Suprapubic skin (tissue), 4 donors: ENCODE measurements at regions not wholly inside any gene's neighbourhood (a gene's known extent, or its start where the extent isn't known, plus 50 kb on each side); places are given as distances from the start of the nearest gene placed in this dataset.

Experiments
- DNase-seq, 2 donors: peaks; one replicate each; pipeline ENCODE4 v3.0.0-alpha.2; 2019; ENCODE audit warnings: low spot score in 2 of 2
- H3K27ac ChIP-seq: fragments of 200-600 bp; sonication (generic); one replicate; pipeline ENCODE4 v1.5.1; 2019
- H3K27me3 ChIP-seq: fragments of 200-600 bp; sonication (generic); one replicate; pipeline ENCODE4 v1.5.1; 2019
- H3K36me3 ChIP-seq: fragments of 200-600 bp; sonication (generic); one replicate; pipeline ENCODE4 v1.5.1; 2019
- H3K4me1 ChIP-seq: fragments of 200-600 bp; sonication (generic); one replicate; pipeline ENCODE4 v1.5.1; 2019
- H3K4me3 ChIP-seq: fragments of 200-600 bp; sonication (generic); one replicate; pipeline ENCODE4 v1.5.1; 2019; ENCODE audit warnings: mild to moderate bottlenecking
- H3K9me3 ChIP-seq: fragments of 200-600 bp; sonication (generic); one replicate; pipeline ENCODE4 v1.5.1; 2019
- EP300 ChIP-seq: sonication (generic); formaldehyde crosslinking; IDR thresholded peaks from one replicate; pipeline ENCODE4 v1.6.1; 2017; ENCODE audit warnings: antibody characterized with exemption
- POLR2A ChIP-seq, 2 donors: fragments of 450-650 bp; IDR thresholded peaks; one replicate each; pipeline ENCODE4 v1.6.1; 2017; ENCODE audit warnings: antibody characterized with exemption in 2 of 2, mild to moderate bottlenecking in 2 of 2, moderate library complexity in 2 of 2
- POLR2AphosphoS5 ChIP-seq, 3 donors: sonication (generic); formaldehyde crosslinking; IDR thresholded peaks; one replicate each; pipeline ENCODE4 v1.6.1; 2017; ENCODE audit warnings: antibody characterized with exemption in 3 of 3
- WGBS: methylation state at CpG from one replicate; pipeline ENCODE4 v1.1.5; 2018; 5-methylcytosine and 5-hydroxymethylcytosine counted together
- TF ChIP-seq, protein P1 (sequence below), 2 donors: fragments of 200-600 bp in 1 of 2; fragments of 450-650 bp in 1 of 2; sonication (generic) in 1 of 2; IDR thresholded peaks; one replicate each; pipeline ENCODE4 v1.5.1; 2016 to 2019; ENCODE audit warnings: antibody characterized with exemption in 2 of 2, mild to moderate bottlenecking in 1 of 2, moderate library complexity in 1 of 2

DNA sequence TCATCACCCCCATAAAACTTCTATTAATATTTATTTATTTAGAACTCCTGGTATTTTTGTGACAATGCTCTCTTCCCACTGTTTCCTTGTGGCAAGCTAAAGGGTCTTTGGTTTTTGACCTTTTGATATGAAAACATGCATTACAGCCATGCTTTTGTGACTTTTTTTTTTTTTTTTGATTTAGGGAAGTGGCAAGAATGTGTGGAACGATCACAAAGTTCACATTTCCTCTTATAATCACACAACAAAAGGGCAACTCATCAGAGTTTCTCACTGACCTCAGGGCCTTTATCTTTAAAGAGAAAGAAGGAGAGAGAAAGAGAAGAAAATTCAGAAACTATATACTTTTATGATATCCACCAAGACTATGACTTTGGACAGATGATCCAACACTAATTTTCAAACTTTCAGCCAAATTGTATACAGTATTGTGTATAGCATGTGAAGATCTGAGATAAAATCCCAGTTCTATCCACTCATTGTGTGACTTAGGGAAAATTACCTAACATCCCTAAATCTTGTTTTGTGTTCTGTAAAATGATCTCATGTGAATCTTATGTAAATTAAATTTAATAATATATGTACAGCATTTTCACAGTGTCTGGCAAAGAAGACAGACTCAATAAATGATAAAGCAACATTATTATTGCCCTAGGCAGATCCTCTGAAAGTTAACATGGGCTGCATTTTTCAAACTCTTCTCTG is 106.8 kb upstream of the MARCKS start:
- no peaks in the 10 kb centered on the region for H3K27me3 ChIP-seq
- DNase-seq, result no peak
- H3K36me3 ChIP-seq, result no peaks in the 10 kb centered on the region
- no peak overlapping the region for H3K4me3 ChIP-seq
- H3K4me1 ChIP-seq, result no peaks in the 10 kb centered on the region
- no peak overlapping the region for H3K27ac ChIP-seq
- 47% methylated on average over 1 of the region's 1 CpG for WGBS
- TF ChIP-seq POLR2A (IDR thresholded peaks at IDR 0.05) (no peak), POLR2AphosphoS5 (IDR thresholded peaks at IDR 0.05) (no peak), EP300 (no peak)
- TF ChIP-seq, protein P1, sequence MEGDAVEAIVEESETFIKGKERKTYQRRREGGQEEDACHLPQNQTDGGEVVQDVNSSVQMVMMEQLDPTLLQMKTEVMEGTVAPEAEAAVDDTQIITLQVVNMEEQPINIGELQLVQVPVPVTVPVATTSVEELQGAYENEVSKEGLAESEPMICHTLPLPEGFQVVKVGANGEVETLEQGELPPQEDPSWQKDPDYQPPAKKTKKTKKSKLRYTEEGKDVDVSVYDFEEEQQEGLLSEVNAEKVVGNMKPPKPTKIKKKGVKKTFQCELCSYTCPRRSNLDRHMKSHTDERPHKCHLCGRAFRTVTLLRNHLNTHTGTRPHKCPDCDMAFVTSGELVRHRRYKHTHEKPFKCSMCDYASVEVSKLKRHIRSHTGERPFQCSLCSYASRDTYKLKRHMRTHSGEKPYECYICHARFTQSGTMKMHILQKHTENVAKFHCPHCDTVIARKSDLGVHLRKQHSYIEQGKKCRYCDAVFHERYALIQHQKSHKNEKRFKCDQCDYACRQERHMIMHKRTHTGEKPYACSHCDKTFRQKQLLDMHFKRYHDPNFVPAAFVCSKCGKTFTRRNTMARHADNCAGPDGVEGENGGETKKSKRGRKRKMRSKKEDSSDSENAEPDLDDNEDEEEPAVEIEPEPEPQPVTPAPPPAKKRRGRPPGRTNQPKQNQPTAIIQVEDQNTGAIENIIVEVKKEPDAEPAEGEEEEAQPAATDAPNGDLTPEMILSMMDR (IDR thresholded peaks at IDR 0.05), result no peak
- no peaks in the 10 kb centered on the region for H3K9me3 ChIP-seq

DNA sequence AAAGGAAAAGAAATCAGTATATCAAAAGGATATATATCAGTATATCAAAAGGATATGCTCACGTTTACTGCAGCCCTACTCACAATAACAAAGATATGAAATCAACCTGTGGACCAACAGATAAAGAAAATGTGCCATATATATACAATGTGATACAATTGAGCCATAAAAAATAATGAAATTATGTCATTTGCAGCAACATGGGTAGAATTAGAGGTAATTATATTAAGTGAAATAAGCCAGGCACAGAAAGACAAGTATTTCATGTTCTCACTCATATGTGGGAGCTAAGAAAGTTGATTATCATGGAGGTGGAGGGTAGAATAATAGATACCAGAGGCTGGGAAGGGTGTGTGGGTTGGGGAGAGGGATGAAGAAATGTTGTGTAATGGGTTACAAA is 102.9 kb upstream of the MARCKS start:
- no peak for DNase-seq
- Histone ChIP-seq H3K36me3 (no peaks in the 10 kb centered on the region), H3K27ac (no peak overlapping the region), H3K4me3 (no peak overlapping the region), H3K9me3 (no peaks in the 10 kb centered on the region), H3K27me3 (no peaks in the 10 kb centered on the region), H3K4me1 (no peaks in the 10 kb centered on the region)
- no peak for TF ChIP-seq POLR2AphosphoS5 (IDR thresholded peaks at IDR 0.05)
- TF ChIP-seq EP300, result no peak
- TF ChIP-seq POLR2A (IDR thresholded peaks at IDR 0.05), result no peak
- TF ChIP-seq, protein P1 (IDR thresholded peaks at IDR 0.05), result no peak
- 84% methylated on average over 1 of the region's 1 CpG for WGBS

DNA sequence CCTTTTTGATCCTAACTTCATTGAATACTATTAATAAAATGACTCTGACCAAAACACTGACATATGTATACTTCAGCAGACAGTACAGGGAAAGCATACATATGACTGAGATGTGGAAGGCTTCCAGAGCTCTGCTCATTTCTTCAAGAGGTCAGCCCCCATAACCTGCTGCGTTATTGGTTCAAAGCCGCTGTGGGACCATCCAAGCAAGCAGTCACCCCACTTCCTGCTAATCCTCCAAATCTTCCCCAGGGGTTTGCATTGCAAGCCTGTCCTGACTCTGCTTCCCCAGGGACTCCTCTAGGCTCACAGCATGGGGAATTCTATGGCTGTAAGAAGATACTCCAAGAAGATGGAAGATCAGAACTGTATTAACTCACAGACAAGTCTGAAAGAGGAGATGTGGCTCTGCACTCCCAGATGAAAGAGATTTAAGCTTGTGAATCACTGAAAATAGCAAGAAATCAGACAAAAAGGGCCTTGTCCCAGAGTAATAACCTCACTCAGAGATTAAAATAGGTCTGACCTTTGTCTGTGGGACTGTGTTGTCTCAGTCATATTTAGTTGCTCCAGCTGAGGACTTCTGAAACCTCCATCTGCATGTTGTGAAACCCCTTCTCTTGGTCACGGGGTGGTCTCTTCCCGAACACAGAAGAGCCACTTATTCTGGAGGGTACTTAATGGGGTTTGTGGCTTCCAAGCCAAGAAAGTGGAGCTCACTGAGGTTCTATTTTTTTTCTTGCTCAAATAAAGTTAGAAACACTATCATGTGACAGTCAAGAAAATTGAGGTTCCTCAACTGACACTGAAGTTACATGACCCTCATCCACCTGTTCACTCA is 101.5 kb upstream of the MARCKS start:
- H3K27ac ChIP-seq, result no peak overlapping the region
- H3K27me3 ChIP-seq, result no peaks in the 10 kb centered on the region
- 84% methylated on average over 4 of the region's 4 CpGs for WGBS
- H3K36me3 ChIP-seq, result no peaks in the 10 kb centered on the region
- TF ChIP-seq POLR2AphosphoS5 (IDR thresholded peaks at IDR 0.05), result no peak
- no peak for TF ChIP-seq EP300
- no peak for TF ChIP-seq POLR2A (IDR thresholded peaks at IDR 0.05)
- TF ChIP-seq, protein P1 (IDR thresholded peaks at IDR 0.05), result no peak
- H3K4me1 ChIP-seq, result no peaks in the 10 kb centered on the region
- H3K4me3 ChIP-seq, result no peak overlapping the region
- no peaks in the 10 kb centered on the region for H3K9me3 ChIP-seq
- DNase-seq, result no peak

DNA sequence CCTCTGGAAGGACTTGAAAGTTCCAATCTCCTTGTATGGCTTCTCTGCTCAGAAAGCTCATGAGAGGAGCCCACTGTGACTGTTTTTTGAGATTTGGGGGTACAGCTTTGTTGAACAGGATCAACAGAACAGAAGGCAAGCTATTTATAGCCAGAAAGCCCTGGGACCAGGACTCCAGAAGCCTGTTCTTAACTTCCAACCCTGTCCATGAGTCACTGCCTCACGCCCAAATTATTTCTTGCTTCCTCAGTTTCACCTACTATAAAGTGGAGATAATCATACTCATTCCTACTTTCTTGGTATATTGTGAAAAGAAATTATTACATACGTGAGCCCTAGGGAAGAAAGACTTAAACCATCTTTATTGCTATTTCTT is 100.9 kb upstream of the MARCKS start:
- no peaks in the 10 kb centered on the region for H3K9me3 ChIP-seq
- no peak for DNase-seq
- 96% methylated on average over 2 of the region's 2 CpGs for WGBS
- TF ChIP-seq POLR2AphosphoS5 (IDR thresholded peaks at IDR 0.05) (no peak), EP300 (no peak), POLR2A (IDR thresholded peaks at IDR 0.05) (no peak)
- TF ChIP-seq, protein P1 (IDR thresholded peaks at IDR 0.05), result no peak
- no peak overlapping the region for H3K27ac ChIP-seq
- H3K4me1 ChIP-seq, result no peaks in the 10 kb centered on the region
- no peak overlapping the region for H3K4me3 ChIP-seq
- H3K36me3 ChIP-seq, result no peaks in the 10 kb centered on the region
- H3K27me3 ChIP-seq, result no peaks in the 10 kb centered on the region

DNA sequence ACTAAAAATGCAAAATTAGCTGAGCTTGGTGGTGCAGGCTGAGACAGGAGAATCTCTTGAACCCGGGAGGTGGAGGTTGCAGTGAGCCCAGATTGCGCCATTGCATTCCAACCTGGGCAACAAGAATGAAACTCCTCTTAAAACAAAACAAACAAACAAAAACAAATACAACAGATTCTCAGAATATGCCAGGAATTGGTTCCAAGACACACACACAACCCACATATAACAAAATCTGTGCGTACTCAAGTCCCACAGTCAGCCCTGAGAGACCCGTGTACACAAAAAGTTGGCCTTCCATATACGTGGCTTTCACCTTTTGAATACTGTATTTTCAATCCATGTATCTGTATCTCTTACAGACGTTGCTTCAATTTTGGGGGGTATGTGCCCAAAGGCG is 98.9 kb upstream of the MARCKS start:
- Histone ChIP-seq H3K4me1 (no peaks in the 10 kb centered on the region), H3K9me3 (no peaks in the 10 kb centered on the region), H3K36me3 (no peaks in the 10 kb centered on the region), H3K27me3 (no peaks in the 10 kb centered on the region), H3K4me3 (no peak overlapping the region), H3K27ac (no peak overlapping the region)
- 76% methylated on average over 7 of the region's 7 CpGs for WGBS
- TF ChIP-seq POLR2A (IDR thresholded peaks at IDR 0.05) (no peak), POLR2AphosphoS5 (IDR thresholded peaks at IDR 0.05) (no peak), EP300 (no peak)
- TF ChIP-seq, protein P1 (IDR thresholded peaks at IDR 0.05), result no peak
- DNase-seq, result no peak
